ENCODE measurements at regions not wholly inside any gene's neighbourhood (a gene's known extent, or its start where the extent isn't known, plus 50 kb on each side); places are given as distances from the start of the nearest gene placed in this dataset.
"Not testable (repeated sequence)": the region's sequence is repeated elsewhere in the genome, so short reads cannot be mapped to it uniquely, and the experiment has no call there.

DNA sequence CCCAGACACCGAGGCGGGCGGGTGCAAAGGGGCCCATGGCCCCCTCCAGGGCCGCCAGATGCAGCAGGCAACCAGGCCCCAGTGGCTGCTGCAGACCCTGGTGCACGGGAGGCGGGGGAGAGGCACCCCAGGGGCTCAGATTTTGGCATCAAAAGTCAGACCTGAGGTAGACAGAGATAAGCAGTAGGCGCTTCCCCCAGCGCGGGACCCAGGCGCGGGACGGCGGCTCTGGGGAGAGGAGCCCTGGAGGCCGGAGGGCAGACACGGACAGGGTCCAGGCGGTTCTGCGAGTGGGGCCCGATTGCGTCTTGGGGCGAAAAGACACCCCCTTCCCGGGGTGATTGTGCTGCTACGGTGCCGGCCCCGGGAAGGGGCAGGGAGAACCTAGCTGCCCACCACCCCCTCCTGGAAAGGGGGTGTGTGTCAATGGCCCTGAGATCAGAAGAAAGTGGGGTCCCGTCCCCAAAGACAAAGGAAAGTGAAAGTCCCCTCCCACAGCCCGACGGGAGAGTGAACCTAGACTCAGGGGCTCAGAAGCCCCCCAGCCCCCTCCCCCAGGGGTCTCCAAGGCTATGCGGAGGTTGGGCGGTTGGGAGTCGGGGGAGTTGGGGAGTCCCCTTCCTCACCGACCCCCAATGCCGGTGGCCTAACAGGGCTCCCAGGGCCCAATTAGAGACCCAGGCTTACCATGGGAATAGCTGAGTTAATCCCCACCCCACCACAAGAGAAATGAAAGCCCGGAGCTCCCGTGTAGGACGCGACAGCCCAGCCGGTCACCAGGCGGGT lies 178.5 kb downstream of the SPATA31A1 start:
- H3K9me3 Mint-ChIP-seq (ENCODE audit: insufficient read depth); H3K27me3 Mint-ChIP-seq (ENCODE audit: low read depth); H3K4me3 Mint-ChIP-seq; H3K27ac Mint-ChIP-seq; ATAC-seq; H3K4me1 Mint-ChIP-seq (ENCODE audit: low read depth); H3K36me3 Mint-ChIP-seq (ENCODE audit: low read depth); DNase-seq; POLR2A ChIA-PET; CTCF ChIA-PET: not testable (repeated sequence)

DNA sequence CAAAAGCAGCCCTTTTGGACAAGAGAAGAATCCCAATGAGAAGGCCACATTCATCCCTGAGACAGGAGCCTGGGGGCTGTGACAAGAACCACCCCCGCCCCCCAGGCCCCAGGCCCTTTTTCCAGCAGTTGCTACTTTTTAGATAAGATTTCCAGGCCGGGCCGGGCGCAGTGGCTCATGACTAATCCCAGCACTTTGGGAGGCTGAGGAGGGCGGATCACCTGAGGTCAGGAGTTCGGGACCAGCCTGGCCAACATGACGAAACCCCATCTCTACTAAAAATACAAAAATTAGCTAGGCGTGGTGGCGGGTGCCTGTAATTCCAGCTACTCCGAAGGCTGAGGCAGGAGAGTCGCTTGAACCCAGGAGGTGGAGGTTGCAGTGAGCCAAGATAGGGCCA lies 179.4 kb downstream of the SPATA31A1 start:
- H3K27ac Mint-ChIP-seq; H3K9me3 Mint-ChIP-seq (ENCODE audit: insufficient read depth); H3K27me3 Mint-ChIP-seq (ENCODE audit: low read depth); CTCF ChIA-PET; DNase-seq; H3K36me3 Mint-ChIP-seq (ENCODE audit: low read depth); ATAC-seq; POLR2A ChIA-PET; H3K4me3 Mint-ChIP-seq; H3K4me1 Mint-ChIP-seq (ENCODE audit: low read depth): not testable (repeated sequence)

DNA sequence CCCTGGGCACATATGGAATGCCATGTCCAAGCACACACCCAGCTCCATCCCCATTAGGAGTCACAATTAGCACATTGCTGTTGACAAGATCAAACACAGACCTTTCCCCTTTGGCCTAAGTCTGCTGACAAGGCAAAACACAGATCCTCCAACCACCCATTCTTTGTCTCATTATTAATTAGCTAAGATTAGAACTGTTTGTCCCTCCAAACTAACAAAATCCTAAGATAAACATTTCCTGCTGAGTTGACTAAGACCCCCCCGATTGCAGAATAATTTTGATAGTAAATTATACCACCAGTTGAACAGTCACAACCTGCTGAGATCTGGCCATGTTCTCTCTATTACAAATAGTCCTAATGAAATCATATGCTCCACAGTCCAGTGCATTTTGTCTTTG lies 186.7 kb downstream of the SPATA31A1 start:
- H3K27me3 Mint-ChIP-seq (ENCODE audit: low read depth); DNase-seq; H3K9me3 Mint-ChIP-seq (ENCODE audit: insufficient read depth); POLR2A ChIA-PET; H3K4me1 Mint-ChIP-seq (ENCODE audit: low read depth); ATAC-seq; H3K36me3 Mint-ChIP-seq (ENCODE audit: low read depth); H3K27ac Mint-ChIP-seq; H3K4me3 Mint-ChIP-seq; CTCF ChIA-PET: not testable (repeated sequence)

DNA sequence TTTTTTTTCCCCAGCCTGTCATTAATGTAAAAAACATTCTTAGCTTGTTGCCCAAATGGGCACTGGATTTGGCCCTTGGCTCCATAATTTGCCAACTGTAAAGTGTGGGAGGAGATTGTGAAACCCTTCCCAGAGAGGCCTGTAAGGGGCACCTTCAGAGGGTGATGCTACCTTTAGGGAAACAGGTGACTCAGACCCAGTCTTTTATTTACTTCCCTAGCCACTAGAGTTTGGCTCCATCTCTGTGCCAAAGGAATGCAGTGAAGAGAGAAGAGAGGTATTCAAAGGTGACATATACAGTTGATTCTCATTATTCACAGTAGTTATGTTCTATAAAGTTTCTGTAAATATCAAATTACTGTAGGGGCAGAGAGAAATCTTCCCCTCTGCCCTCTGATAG lies 189.6 kb downstream of the SPATA31A1 start:
- H3K36me3 Mint-ChIP-seq (ENCODE audit: low read depth); POLR2A ChIA-PET; CTCF ChIA-PET; DNase-seq; ATAC-seq; H3K9me3 Mint-ChIP-seq (ENCODE audit: insufficient read depth); H3K27ac Mint-ChIP-seq; H3K4me1 Mint-ChIP-seq (ENCODE audit: low read depth); H3K27me3 Mint-ChIP-seq (ENCODE audit: low read depth); H3K4me3 Mint-ChIP-seq: not testable (repeated sequence)

DNA sequence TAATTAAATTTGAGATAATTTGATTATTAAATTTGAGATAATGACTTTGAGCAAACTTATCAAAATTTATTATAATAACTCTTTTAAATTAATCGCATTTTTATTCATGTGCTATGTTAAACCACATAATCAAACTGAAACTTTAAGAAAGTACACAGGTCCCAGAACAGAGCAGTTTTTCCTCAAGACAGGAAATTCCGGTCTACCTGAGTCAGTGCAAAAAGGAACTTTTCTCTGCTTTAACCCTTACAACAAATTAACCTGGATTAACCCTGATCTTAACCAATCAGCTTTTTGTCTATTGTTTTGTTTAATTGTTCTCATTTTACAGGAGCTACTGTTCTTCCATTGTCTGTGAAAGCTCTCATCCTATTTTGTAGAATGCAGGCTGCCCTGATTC lies 195.1 kb downstream of the SPATA31A1 start:
- H3K9me3 Mint-ChIP-seq (ENCODE audit: insufficient read depth); H3K27ac Mint-ChIP-seq; H3K27me3 Mint-ChIP-seq (ENCODE audit: low read depth); POLR2A ChIA-PET; DNase-seq; H3K4me3 Mint-ChIP-seq; CTCF ChIA-PET; H3K4me1 Mint-ChIP-seq (ENCODE audit: low read depth); ATAC-seq; H3K36me3 Mint-ChIP-seq (ENCODE audit: low read depth): not testable (repeated sequence)

DNA sequence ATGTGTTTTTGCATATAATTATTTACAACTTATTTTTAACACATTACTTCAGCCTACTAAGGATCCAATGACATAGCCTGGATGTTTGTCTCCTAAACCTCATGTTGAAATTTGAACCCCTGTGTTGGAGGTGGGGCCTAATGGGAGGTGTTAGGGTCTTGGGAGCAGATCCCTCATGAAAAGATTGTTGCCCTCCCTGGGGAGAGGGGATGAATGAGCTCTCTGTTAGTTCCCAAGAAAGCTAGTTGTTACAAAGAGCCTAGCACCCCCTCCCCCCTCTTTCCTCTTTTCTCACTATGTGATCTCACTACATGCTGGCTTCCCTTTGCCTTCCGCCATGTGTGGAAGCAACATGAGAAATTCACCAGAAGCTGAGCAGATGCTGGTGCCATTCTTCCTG lies 196.1 kb downstream of the SPATA31A1 start:
- not testable (repeated sequence) for H3K4me1 Mint-ChIP-seq (ENCODE audit: low read depth); H3K9me3 Mint-ChIP-seq (ENCODE audit: insufficient read depth)

DNA sequence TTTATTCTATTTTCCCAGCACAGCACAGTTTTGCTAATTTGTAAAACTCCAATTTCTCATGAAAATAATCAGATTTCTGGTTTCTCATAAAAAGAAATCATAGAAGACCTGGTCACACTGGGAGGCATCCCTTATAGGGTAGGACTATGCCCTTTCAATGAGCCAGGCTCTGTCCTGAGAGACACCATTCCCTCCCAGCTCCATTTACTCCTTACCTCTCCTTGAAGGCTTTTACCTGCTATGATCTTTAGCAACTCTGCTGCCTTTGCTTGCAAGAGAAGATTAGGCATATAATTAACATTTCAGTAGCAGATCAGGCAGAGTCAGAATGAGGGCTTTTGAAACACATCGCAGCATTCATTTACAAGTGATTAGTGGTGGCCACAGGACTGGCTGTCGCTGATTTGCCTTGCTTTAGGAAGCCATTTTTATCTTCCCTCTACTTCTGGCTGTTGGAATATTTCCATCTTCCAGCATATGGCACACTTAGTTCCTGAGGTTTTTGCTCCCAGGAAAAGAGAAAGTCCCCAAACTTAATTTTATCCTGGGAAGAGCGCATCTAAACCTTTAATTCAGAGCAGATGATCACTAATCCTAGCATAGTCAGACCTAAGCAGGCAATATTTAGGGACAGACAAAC lies 196.9 kb downstream of the SPATA31A1 start:
- POLR2A ChIA-PET; ATAC-seq; H3K4me3 Mint-ChIP-seq; CTCF ChIA-PET; DNase-seq; H3K36me3 Mint-ChIP-seq (ENCODE audit: low read depth); H3K27me3 Mint-ChIP-seq (ENCODE audit: low read depth); H3K4me1 Mint-ChIP-seq (ENCODE audit: low read depth); H3K9me3 Mint-ChIP-seq (ENCODE audit: insufficient read depth); H3K27ac Mint-ChIP-seq: not testable (repeated sequence)

More for the DNA sequence above, 196.1 kb downstream of the SPATA31A1 start:
- H3K27ac Mint-ChIP-seq; CTCF ChIA-PET; H3K4me3 Mint-ChIP-seq; H3K27me3 Mint-ChIP-seq (ENCODE audit: low read depth); ATAC-seq; DNase-seq; H3K36me3 Mint-ChIP-seq (ENCODE audit: low read depth); POLR2A ChIA-PET: not testable (repeated sequence)

DNA sequence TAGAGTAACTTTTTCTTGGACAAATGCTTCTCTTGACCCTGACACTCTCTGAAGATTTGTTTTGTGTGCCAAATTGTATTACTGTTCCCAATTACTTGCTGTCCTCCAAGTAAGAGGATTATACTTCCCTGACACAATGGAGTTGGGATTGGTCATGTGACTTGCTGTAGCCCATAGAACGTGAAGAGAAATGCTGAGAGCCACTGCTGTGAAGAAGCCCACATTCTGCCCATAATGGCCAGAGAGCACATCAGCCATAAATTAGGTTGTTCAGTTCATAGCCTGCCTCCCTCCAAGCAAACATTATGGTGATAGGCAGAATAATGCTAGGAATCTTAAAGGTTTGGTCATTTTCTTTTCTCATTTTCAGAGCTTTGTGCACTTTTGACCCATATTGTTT lies 198.9 kb downstream of the SPATA31A1 start:
- CTCF ChIA-PET; H3K4me1 Mint-ChIP-seq (ENCODE audit: low read depth); H3K9me3 Mint-ChIP-seq (ENCODE audit: insufficient read depth); ATAC-seq; DNase-seq; H3K4me3 Mint-ChIP-seq; H3K27ac Mint-ChIP-seq; H3K27me3 Mint-ChIP-seq (ENCODE audit: low read depth); H3K36me3 Mint-ChIP-seq (ENCODE audit: low read depth); POLR2A ChIA-PET: not testable (repeated sequence)

DNA sequence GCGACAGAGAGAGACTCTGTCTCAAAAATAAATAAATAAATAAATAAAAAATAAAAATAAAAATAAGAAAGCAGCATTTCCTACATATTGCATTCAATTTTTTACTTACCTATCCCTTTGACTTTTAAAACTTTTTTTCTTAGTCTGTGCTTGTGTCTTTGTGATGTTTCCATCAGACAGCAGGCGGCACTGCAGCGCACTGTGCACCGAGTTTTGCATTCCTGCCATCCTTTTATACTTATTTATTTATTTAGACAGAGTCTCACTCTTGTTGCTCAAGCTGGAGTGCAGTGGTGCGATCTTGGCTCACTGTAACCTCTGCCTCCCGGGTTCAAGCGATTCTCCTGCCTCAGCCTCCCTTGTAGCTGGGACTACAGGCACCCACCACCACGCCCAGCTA lies 203.9 kb downstream of the SPATA31A1 start:
- H3K27me3 Mint-ChIP-seq (ENCODE audit: low read depth); H3K4me1 Mint-ChIP-seq (ENCODE audit: low read depth); H3K9me3 Mint-ChIP-seq (ENCODE audit: insufficient read depth); H3K4me3 Mint-ChIP-seq; POLR2A ChIA-PET; H3K36me3 Mint-ChIP-seq (ENCODE audit: low read depth); H3K27ac Mint-ChIP-seq; ATAC-seq; CTCF ChIA-PET: not testable (repeated sequence)
- DNase-seq: peak; percentile 26

DNA sequence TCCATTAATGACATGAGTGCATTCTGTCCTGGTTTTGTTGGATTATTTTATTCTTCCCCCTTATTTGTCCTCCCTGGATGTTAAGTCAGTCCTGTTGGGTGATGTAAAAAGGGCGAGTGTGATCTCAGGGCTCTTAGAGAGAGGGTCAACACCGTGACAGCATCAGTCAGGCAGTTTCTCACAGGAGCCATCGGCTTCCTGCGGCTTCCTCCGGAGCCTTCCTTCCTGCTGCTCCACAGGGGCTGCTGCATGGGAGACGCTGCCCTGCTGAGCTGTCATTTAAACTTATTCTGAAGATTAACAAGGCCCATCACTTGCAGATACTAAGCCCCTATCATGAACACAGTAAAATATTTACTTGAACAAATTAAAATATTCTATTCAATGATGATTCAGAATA lies 211.3 kb downstream of the SPATA31A1 start:
- H3K27ac Mint-ChIP-seq; H3K4me3 Mint-ChIP-seq; H3K36me3 Mint-ChIP-seq (ENCODE audit: low read depth); DNase-seq; ATAC-seq; CTCF ChIA-PET; H3K9me3 Mint-ChIP-seq (ENCODE audit: insufficient read depth); H3K27me3 Mint-ChIP-seq (ENCODE audit: low read depth); POLR2A ChIA-PET; H3K4me1 Mint-ChIP-seq (ENCODE audit: low read depth): not testable (repeated sequence)

DNA sequence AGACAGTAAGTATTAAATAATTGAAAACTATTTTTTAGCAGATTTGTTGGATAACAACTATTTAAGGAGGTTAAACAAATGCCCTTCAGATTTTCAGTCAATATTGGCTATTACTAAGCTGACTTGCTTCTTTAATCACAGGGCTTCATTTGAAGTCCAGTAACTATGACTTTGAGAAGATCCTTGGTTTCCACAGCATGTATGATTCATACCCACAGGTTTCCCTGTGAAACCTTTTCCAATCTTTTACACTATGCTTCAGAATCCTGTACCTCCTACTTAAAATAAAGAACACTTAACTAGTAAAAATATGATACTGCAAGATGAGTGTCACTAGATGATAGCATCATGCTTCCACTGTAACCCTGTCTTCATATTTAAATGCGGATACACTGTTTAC lies 211.9 kb downstream of the SPATA31A1 start:
- POLR2A ChIA-PET; H3K9me3 Mint-ChIP-seq (ENCODE audit: insufficient read depth); H3K36me3 Mint-ChIP-seq (ENCODE audit: low read depth); ATAC-seq; H3K4me1 Mint-ChIP-seq (ENCODE audit: low read depth); H3K27me3 Mint-ChIP-seq (ENCODE audit: low read depth); CTCF ChIA-PET; H3K4me3 Mint-ChIP-seq; DNase-seq; H3K27ac Mint-ChIP-seq: not testable (repeated sequence)

DNA sequence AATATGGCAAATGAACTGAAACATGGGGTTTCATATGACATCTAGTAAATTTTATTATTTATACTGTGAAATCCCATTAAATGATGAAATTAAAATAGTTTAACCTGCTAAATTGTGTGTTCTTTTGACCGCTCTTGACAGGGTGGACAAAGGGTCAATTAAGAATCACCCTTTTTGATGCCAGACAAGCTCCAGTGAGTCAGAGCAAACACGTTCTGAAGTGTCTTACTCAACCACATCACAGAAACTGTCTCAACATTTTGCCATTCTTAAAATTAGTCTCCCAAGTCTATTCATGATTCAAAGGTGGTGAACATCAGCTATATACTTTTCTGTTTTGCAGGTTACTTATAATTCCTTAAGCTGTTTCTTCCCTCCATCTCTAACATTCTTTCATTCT lies 213.4 kb downstream of the SPATA31A1 start:
- H3K36me3 Mint-ChIP-seq (ENCODE audit: low read depth); H3K27me3 Mint-ChIP-seq (ENCODE audit: low read depth); ATAC-seq; CTCF ChIA-PET; H3K4me3 Mint-ChIP-seq; H3K9me3 Mint-ChIP-seq (ENCODE audit: insufficient read depth); DNase-seq; POLR2A ChIA-PET; H3K4me1 Mint-ChIP-seq (ENCODE audit: low read depth); H3K27ac Mint-ChIP-seq: not testable (repeated sequence)

Measured in activated CD8-positive, alpha-beta T cell treated with anti-CD3 and anti-CD28 coated beads, Interleukin-2, amount 10 ng/mL, durations not matched to agents 7 days and 5 days (primary cell).